GM18867 (cell line): ENCODE measurements at regions not wholly inside any gene's neighbourhood (a gene's known extent, or its start where the extent isn't known, plus 50 kb on each side); places are given as distances from the start of the nearest gene placed in this dataset.
A peak's percentile ranks its signal among the peaks of the same experiment; 100 is the strongest.

Experiments used
- ATAC-seq: cut with Tn5 transposase; IDR thresholded peaks from one replicate; pipeline ENCODE4 v1.9.1; 2021; ENCODE audit warnings: mild to moderate bottlenecking, moderate library complexity; ENCODE audit not compliant: unreplicated experiment

GRCh38 chr1:170267317-170267716, 121.6 kb downstream of the NTMT2 start:
- ATAC-seq = no peak

GRCh38 chr1:170271430-170272161, 125.8 kb downstream of the NTMT2 start:
- ATAC-seq = no peak

- no peak for ATAC-seq
Measured at GRCh38 chr1:170273291-170274130, 127.8 kb downstream of the NTMT2 start.

GRCh38 chr1:170274131-170274501, 128.4 kb downstream of the NTMT2 start:
- no peak for ATAC-seq

GRCh38 chr1:170277985-170278384, 132.2 kb downstream of the NTMT2 start:
- ATAC-seq = peak; percentile 71

- no peak for ATAC-seq
Measured at GRCh38 chr1:170284016-170284415, 138.3 kb downstream of the NTMT2 start.

- ATAC-seq = no peak
Measured at GRCh38 chr1:170284512-170284911, 138.8 kb downstream of the NTMT2 start.

GRCh38 chr1:170284951-170285350, 139.2 kb downstream of the NTMT2 start:
- no peak for ATAC-seq

GRCh38 chr1:170288155-170288554, 142.4 kb downstream of the NTMT2 start:
- ATAC-seq = no peak

GRCh38 chr1:170290276-170290675, 144.5 kb downstream of the NTMT2 start:
- ATAC-seq = no peak

- ATAC-seq = no peak
Measured at GRCh38 chr1:170290991-170291390, 145.2 kb downstream of the NTMT2 start.

- no peak for ATAC-seq
Measured at GRCh38 chr1:170291516-170291915, 145.8 kb downstream of the NTMT2 start.

GRCh38 chr1:170296211-170296610, 150.5 kb downstream of the NTMT2 start:
- ATAC-seq = no peak

GRCh38 chr1:170296642-170297041, 150.9 kb downstream of the NTMT2 start:
- no peak for ATAC-seq

GRCh38 chr1:170301596-170301995, 155.8 kb downstream of the NTMT2 start:
- no peak for ATAC-seq

- ATAC-seq = no peak
Measured at GRCh38 chr1:170303034-170303433, 157.3 kb downstream of the NTMT2 start.

- ATAC-seq = no peak
Measured at GRCh38 chr1:170305777-170306512, 160.2 kb downstream of the NTMT2 start.

- no peak for ATAC-seq
Measured at GRCh38 chr1:170306513-170306910, 160.8 kb downstream of the NTMT2 start.

- no peak for ATAC-seq
Measured at GRCh38 chr1:170306948-170307347, 161.2 kb downstream of the NTMT2 start.

- no peak for ATAC-seq
Measured at GRCh38 chr1:170307426-170307825, 161.7 kb downstream of the NTMT2 start.

GRCh38 chr1:170309389-170310013, 163.7 kb downstream of the NTMT2 start:
- ATAC-seq = no peak
